ENCODE measurements at regions not wholly inside any gene's neighbourhood (a gene's known extent, or its start where the extent isn't known, plus 50 kb on each side); places are given as distances from the start of the nearest gene placed in this dataset.

GRCh38 chr7:67637023-67637358 lies 640.4 kb downstream of the TYW1 start:
- TF ChIP-seq CTCF (tag by site-specific recombination; IDR thresholded peaks at IDR 0.05), result no peak
- TF ChIP-seq INSM2 (tag by site-specific recombination; IDR thresholded peaks at IDR 0.05), result no peak
- TF ChIP-seq ZBTB44 (tag by site-specific recombination; IDR thresholded peaks at IDR 0.05), result no peak
- no peak for TF ChIP-seq KLF1 (tag by site-specific recombination; IDR thresholded peaks at IDR 0.05)
- TF ChIP-seq ZBTB8A (tag by site-specific recombination; IDR thresholded peaks at IDR 0.05), result no peak
- TF ChIP-seq ZNF184 (tag by site-specific recombination; IDR thresholded peaks at IDR 0.05), result no peak
- no peak for TF ChIP-seq ZNF580 (tag by site-specific recombination; IDR thresholded peaks at IDR 0.05)
- no peak for TF ChIP-seq ZNF121 (tag by site-specific recombination; IDR thresholded peaks at IDR 0.05)
- no peak for TF ChIP-seq YY2 (tag by site-specific recombination; IDR thresholded peaks at IDR 0.05)
- no peak for TF ChIP-seq ZNF394 (tag by site-specific recombination; IDR thresholded peaks at IDR 0.05; ENCODE audit: borderline replicate concordance)
- no peak for TF ChIP-seq ZNF555 (tag by site-specific recombination; conservative IDR thresholded peaks at IDR 0.05)
- TF ChIP-seq PRDM10 (tag by site-specific recombination; IDR thresholded peaks at IDR 0.05), result no peak

Data from HEK293 (cell line).